Activated CD4-positive, alpha-beta T cell treated with anti-CD3 and anti-CD28 coated beads, Interleukin-2, amount 50 U/mL, for 4 hours (primary cell): ENCODE measurements at regions not wholly inside any gene's neighbourhood (a gene's known extent, or its start where the extent isn't known, plus 50 kb on each side); places are given as distances from the start of the nearest gene placed in this dataset.
"Not testable (repeated sequence)": the region's sequence is repeated elsewhere in the genome, so short reads cannot be mapped to it uniquely, and the experiment has no call there.

Experiments used
- DNase-seq, 2 experiments: peaks; one replicate each; pipeline ENCODE4 v3.0.0-alpha.2; 2020

DNA sequence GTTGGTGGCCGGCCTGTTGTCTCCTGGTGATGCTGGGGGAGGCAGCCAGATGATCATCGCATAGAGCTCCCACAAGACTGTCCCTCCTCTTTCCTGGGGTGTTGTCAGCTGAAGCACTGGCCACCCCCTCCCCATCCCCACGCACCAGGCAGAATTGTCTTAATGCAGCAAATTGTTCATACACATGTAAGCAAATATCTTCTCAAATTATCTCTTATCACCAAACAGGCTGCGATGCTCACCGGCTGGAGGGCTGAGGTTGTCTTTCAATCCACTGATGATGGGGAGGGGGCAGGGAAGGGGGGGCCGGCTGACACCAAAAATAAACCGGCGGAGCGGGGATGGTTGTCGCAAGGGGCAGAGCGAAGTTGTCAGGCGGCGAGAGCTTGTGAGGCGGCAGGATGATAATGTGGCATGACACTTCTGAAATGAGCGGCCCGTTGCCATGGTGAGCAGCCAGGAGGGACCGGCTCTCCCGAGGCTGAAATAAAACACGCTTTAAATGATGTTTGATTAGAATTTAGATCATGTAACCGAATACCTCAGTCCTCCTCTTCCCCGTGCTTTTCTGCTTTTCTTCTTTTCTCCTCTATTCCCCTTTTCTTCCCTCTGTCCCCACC is 59.8 kb downstream of the MRM1 start:
- no peak for DNase-seq

DNA sequence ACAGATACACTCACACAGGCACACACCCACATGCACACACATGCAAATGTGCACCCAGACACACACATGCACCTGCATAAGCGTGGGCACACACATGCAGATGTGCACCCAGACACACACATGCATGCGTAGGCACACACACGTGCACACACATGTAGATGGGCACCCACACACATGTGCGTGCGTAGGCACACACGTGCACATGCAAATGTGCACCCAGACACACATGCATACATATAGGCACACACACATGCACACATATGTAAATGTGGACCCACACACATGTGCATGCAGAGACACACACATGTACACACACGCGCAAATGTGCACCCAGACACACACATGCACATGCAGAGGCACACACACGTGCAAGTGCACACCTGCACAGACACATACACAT is 60.3 kb downstream of the MRM1 start:
- no peak for DNase-seq

DNA sequence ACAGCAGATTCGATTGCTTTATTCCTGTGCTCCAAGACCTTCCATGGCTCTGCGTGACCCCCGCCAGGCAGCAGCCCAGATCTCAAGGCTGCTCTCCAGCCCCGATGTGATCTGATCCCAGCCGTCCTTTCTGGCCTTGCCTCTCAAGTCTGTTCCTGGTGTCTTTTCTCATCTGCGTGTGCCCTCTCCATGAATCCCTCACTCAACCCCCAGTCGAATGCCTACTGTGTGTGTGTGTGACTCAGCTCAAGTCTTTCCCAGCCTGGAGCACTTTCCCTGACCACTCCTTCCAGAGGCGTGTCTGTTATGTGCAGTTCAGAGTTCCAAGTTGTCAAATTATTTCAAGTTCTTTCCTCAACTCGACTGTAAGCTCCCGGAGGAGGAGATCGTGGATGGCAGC is 64.0 kb downstream of the MRM1 start:
- DNase-seq = no peak

DNA sequence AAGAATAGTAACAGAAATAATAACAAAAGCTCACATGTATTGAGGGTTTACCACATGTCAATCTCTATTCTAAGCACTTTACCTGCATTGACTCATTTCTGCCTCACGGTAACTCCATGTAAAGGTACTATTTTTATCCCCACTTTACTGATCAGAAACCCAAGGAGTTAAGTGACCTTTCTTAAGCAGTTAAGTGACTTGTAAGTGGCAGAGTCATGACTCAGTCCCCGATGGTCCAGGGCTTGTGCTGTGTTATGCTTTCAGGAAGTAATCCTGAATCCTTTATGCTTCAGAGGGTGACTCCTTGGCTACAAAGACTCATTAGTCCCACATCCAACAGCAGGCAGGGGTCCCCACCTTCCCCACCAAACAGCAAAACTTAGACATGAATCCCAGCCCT is 66.5 kb downstream of the MRM1 start:
- DNase-seq = no peak

DNA sequence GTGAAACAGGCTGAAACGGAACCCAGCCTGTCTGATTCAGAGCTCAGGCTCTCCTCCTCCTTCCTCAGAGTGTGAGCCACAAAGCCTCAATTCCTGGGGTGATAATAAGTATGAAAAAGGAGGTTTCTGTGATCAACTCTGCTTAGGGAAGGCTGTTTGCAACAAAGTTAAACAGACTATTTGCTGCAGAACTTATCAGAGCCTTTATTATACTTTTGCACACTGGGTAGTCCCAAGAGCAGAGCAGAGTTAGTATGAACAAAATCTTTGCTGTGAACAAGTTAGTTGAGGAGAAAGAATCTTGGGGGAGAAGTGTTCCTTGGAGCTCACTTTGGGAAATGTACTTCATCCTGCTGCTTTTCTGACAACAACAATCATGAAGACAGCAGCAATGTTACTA is 67.4 kb downstream of the MRM1 start:
- DNase-seq = no peak

DNA sequence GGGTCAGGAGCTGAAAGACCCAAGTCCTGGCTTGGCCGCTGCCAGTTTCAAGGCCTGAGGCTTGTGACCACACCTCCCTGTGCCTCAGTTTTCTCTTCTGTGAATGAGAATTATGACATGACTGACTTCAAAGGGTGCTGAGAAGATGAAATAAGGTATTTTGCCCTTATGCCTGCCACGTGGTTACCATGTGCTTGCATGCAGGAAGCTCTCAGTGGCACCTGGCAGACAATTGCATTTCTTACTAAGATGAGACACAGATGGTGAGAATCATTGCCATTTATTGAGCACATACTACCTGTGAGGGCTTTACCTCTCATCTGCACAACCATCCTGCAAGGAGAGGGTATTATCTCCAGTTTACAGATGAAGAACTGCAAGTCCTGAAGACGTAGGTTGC is 69.8 kb downstream of the MRM1 start:
- no peak for DNase-seq

DNA sequence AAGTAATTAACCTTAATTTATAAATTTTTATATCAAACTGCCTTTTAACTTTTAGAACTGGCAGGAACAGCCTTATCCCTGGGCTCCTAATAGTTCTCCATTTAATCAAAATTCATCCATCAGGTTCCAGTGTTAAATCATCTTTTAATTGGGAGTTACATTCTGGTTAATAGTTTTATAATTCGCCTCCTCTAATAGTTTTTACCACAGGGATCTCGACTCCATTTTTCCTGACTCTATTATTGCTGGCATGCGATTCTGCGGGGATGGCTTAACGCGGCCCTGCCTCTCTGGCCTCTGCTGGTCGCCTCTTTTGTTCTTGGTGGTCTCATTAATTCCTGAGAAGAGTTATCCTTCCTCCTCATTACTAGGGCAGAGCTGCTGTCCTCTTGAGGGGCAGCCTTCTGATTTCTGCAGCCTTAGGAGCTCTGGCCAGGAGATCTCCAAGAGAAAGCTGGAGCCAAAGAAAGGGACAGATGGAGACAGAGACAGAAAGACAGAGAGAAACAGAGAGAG is 71.1 kb downstream of the MRM1 start:
- DNase-seq = no peak

DNA sequence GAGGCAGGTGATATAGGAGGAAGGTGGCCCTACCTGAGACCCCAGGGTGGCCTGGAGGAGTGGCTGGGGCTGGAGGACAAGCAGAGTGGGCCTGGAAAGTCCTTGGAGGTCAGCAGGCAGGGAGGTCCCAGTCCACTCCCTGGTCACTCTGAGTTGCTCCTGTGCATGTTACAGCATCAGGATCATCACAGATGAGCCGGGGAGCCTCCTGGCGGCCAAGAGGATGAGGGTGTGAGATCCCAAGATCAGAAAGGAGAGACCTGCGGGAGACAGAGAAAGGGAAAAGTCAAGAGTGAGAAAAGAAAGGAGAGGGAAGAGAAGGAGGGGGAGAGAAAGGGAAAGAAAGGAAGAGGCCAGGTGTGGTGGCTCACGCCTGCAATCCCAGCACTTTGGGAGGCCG is 71.7 kb downstream of the MRM1 start:
- DNase-seq = no peak

DNA sequence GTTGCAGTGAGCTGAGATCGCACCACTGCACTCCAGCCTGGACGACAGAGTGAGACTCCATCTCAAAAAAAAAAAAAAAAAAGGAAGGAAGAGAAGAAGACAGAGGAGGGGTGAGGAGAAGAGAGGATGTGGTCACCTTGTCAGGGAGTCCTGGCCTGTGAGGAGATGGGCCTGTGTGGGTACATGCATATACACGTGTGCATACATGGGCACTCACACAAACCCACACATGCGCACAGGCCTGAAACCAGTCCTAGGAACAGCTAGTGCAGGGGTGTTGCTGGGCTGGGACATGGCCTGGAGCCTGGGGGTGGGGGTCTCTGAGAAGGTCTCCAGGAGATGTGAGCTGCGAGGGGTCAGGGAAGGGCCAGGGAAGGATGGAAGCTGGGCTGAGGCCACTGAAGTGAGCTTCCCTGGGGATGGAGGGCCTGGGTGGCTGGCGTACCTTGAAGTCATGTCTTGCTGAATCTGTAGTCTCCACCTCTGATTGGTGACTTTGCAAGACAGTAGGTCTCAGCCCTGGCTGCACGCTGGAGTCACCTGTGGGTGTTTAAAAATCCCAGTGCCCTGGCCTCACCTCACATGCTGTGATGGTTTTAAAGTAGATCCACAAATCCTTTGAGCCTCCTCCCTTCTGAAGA is 72.4 kb downstream of the MRM1 start:
- DNase-seq = no peak

DNA sequence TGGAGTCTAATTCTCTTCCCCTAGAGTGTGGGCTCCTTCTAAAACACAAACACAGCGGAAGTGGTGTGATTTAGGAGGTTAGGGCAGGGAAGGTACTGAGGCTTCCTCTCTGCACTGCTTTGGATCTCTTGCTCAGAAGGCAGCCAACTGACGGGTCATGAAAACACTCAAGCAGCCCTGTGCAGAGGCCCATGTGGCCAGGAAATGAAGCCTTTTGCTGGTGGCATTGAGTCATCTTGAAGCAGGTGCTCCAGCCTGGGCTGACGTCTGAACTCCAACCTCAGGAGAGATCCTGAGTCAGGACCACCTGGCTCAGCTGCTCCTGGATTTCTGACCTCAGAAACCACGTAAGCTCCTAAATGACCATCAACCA is 72.9 kb downstream of the MRM1 start:
- peak in 1 of 2 experiments; percentile 5 for DNase-seq

DNA sequence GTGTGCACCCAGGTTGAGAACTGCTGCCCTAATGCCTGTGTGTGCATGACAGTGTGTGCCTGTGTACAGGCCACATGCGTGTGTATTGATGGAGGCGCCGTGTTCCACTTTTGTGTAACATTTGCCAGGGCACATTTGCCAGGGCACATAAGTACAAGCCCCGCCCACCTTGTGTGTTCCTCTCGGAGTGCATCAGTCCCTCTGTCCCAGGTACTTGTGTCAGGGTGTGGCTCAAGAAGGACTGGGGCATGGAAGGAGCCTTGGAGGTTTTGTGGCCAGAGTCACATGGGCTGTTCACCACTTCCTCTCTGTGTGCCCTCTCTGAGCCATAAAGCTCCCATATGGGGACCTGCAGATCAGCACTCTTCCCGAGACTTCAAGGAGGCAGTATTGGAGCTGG is 73.9 kb downstream of the MRM1 start:
- DNase-seq = no peak

DNA sequence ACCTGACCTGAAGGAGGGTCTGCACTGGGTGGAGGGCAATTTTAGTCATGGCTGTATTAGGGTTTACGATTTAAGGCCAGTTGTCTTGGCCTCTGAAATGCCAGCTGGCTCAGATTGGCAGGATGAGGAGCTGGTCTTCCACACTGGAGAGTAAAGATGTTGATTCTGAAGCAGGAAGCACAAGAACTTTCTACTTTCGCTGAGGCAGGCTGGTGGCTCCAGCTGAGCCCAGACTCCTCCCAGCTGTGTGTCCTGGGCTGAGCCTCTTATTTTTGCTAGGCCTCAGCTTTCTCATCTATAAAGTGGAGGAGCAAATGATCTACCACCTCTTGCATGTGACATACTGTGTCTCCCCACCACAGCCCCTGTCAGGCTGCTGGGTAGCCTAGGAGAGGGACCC is 74.4 kb downstream of the MRM1 start:
- no peak for DNase-seq

DNA sequence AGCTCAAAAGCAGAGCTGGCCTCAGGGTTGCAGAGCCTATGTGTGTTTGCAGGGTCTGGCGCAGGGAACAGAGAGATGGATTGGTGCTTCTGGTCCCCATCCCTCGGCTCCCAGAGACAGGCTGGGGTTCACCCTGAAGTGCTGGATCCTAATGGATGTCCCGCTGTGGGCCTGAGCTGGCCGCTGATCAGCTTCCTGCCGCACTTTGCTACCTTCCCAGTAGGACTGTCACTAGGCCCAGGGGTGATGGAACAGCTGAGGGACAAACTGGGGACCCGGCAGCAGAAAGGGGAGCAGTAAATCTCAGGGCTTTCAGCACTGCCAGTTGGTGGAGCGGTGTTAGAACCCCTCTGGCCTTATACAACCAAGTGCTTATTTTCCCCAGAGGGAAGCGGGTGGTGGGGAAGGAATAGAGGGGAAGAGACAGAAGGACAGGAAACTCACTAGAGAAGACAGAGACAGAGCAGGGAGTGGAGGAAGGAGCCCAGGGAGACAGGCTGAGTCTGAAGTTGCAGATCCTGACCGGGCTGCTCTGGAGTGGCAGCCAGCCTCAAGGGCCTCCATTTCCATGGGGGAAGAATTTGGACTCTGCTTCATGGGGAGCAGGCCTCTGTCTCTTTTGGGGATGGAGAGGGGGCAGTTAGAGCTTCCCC is 78.6 kb downstream of the MRM1 start:
- no peak for DNase-seq

DNA sequence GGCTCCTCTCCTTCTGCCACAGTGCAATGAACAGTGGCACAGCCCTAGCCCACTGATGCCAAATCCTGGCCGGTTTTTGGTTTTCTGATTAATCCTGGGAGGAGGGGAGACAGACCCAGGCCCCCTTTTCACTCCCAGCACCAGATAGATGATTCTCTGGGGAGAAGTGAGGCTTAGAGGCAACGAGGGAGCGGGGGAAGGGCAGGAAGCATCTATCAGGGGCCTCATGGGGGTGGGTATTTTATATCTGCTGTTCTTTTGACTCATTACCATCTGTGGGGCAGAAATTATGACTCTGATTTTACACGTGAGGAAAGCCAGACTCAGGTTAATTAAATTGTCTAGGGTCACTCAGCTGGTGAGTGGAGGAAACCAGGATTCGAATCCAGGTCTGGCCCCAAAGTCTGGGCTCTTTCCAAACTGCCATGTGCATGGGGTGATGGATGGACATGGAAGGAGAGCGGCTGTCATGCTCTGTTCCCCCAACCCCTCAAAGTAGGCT is 79.4 kb downstream of the MRM1 start:
- DNase-seq = no peak

DNA sequence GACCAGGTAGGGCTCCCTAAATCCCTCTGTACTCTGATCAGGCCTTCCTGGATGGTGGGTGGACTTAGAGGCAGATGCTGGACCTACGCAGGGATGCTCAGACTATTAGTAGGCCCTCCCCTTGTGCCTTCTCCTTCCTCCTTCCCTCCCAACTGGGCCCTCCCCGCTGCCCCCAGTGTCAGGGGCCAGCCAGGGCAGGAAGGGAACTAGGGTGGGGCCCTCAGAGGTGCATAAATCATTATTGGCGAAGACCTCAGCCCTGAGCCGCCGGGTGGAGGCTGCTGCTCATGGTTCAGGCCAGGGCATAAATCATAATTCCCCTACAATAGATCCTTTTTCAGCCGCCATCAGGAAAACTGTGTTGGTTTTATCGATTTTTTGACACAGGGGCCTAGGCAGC is 81.4 kb downstream of the MRM1 start:
- DNase-seq = no peak

DNA sequence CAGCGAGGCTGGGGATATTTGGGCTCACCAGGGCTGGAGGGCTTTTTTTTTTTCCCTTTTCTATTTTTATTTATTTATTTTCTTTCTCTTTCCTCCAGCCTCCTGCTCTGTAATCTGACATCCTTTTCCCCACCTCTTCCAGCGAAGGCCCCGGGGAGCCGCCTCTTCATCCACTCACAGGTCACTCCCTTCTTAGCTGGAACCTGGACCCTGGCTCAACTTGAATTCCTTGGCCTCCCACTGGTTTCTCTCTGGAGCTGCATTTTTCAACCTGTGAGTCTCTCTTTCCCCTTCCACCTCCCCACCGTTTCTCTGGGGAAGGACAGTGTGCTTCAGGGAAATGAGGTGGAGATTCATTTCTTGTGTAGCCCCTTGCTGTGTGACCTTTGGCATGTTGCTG is 82.0 kb downstream of the MRM1 start:
- DNase-seq = no peak

DNA sequence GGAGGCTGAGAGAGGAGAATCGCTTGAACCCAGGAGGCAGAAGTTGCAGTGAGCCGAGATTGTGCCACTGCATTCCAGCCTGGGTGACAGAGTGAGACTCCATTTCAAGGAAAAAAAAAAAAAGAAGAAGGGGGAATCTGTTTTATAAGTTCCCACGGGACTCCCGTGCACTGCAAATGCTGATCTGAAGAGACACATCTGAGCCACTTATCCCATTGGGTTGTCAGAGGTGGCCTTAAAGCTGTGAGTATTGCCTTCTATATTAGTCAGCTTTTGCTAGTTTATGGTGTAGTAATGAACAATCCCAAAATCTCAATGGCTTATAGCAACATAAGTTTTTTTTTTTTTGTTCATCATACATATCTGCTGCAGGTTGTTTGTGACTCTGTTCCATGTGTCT is 82.8 kb downstream of the MRM1 start:
- no peak for DNase-seq

DNA sequence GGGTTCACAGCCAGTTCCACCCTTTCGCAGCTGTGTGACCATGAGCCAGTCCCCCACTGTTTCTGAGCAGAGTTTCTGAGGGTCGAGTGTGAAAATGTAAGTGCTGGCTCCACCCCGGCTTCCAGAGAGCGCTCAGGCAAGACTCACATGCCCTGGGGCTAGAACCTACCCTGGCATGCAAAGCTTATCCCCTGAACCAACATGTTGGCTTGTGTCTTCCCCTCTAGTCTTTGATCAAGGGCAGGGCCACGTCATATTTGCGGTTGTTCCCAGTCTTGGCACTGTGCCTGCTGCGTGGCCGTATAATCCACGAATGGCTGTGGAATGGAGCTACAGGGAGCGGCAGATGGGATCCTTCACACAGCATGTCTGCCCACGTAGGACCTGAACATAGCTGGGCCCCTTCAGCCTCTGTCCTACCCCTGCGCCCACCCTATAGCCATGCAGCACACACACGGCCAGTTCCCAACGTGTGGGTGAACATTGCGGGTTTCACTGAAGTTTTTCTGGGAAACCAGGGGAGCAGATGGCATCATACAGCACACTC is 84.8 kb downstream of the MRM1 start:
- DNase-seq = no peak

DNA sequence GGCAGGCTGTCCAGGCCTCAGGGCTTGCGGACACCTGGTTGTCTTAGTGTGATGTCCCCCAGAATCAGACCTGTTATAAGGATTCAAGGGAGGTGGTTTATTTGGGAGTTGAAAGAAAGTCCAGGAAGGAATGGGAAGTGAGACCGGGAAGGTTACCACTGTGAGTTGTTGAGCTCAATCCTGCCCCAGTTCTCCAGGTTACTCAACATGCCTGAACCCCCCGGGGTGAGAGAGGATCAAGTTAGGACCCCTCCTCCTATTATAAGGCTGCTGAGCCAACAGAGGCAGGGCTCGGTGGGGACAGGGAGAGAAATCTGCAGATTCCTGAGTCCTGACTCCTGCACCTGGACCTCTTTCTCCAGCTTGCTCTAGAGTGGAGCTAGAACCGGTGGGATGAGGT is 86.4 kb downstream of the MRM1 start:
- no peak for DNase-seq

DNA sequence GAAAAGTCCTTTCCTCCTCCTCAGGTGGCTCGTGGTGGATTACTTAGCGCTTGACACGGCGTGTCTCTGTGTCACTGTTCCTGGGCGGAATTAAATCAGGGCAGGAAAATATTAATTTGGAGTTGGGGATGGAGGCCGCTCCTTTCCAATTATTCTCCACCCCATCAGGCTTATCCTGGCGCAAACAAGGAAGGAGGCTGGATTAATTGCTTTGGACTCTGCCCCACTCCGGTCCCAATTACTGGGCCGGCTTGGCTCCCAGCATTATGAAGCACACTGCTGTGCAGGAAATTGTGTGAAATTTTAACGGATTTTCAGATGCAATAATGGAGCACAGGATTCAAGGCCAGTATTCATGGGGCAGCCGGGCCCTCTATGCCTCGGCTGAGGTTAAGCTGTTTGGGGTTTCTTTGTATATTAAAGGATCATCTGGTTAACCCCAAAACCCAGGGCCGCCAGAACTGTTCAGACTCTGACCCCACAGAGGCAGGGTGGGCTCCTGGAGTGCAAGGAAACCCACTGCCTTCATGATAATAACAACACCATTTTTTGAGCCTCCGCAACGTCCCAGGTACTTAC is 87.8 kb downstream of the MRM1 start:
- DNase-seq = no peak

DNA sequence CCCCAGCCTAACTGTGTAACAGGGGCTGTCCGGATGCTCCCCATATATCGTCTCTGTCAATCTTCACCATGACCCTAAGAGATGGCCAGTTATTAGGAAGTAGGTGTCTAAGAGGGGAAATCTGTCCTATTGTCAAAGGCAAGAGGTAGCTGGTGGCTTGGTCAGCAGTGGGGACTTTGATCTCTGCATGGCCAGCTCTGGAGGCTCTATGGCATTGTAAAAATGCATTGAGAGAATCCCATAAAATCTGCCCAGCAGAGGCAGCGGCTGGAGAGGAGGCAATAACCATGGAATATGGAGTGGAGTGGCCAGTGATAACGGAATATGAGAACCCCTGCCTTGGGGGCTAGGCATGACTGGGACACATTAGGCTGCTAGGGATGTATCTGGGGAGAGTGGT is 88.8 kb downstream of the MRM1 start:
- no peak for DNase-seq

DNA sequence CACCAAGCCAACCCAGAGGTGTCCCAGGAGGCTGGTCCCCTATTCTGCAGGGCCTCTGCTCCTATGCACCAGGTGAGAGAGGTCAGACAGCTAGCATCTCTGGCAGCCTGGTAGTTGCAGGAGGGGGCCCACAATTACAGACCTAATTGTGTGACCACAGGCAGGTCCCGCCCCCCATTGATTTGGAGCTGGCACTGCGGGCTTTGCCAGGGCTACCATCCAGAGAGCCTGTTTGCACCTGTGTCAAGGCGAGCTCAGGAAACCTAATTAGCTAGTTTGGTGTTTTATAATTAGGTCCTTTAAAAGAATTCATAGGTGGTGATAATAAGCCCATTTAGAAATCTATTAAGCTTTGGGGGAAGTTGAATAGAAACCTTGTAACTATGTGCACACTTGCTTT is 90.2 kb downstream of the MRM1 start:
- no peak for DNase-seq

DNA sequence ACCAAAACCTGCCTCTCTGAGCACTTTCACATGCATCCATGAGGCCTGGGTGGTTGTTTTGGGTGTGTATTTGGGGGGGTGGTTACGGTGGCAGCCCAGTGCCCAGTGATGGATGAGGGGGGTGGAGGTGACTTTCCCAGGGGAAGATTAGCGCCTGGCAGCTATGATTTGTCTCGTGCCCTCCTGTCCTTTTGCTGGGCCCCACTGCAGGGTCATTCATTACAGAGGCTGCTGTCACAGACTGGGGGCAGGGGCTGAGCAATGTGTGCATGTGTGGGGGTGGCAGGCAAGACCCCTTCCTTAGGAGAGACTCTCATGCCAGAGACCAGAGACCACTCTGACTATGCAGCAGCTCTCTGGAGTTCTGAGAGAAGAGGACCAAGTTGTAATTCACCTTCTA is 93.7 kb downstream of the MRM1 start:
- no peak for DNase-seq

DNA sequence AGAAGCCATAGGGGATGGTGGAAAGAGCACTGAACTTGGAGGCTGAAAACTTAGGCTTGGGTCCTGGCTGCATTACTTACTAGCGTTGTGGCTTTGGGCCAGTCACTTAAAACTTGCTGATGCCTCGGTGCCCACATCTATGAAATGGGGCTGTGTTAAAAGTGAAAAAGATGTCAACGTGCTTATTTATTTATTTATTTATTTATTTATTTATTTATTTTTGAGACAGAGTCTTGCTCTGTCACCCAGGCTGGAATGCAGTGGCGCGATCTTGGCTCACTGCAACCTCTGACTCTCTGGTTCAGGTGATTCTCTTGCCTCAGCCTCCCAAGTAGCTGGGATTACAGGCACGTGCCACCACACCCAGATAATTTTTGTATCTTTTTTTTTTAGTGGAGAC is 94.3 kb downstream of the MRM1 start:
- DNase-seq = not testable (repeated sequence)
